Activated CD4-positive, alpha-beta T cell treated with anti-CD3 and anti-CD28 coated beads, Interleukin-10, Interleukin-2, amounts not matched to agents 100 ng/mL and 50 ng/mL, durations not matched to agents 16 hours and 8 hours (primary cell): ENCODE measurements at regions not wholly inside any gene's neighbourhood (a gene's known extent, or its start where the extent isn't known, plus 50 kb on each side); places are given as distances from the start of the nearest gene placed in this dataset.
"Not testable (repeated sequence)": the region's sequence is repeated elsewhere in the genome, so short reads cannot be mapped to it uniquely, and the experiment has no call there.

Source experiments
- DNase-seq: peaks from one replicate; pipeline ENCODE4 v3.0.0-alpha.2; 2020

- DNase-seq = no peak
Measured at GRCh38 chr20:23299673-23300050, 50.9 kb upstream of the NXT1 start.

GRCh38 chr20:23298926-23299672, 51.5 kb upstream of the NXT1 start:
- DNase-seq = no peak

GRCh38 chr20:23298155-23298554, 52.4 kb upstream of the NXT1 start:
- no peak for DNase-seq

GRCh38 chr20:23296841-23297701, 53.5 kb upstream of the NXT1 start:
- no peak for DNase-seq

- no peak for DNase-seq
Measured at GRCh38 chr20:23295934-23296333, 54.7 kb upstream of the NXT1 start.

GRCh38 chr20:23294671-23295070, 55.9 kb upstream of the NXT1 start:
- DNase-seq = no peak

- no peak for DNase-seq
Measured at GRCh38 chr20:23294166-23294565, 56.4 kb upstream of the NXT1 start.

- DNase-seq = no peak
Measured at GRCh38 chr20:23293689-23294088, 56.9 kb upstream of the NXT1 start.

- not testable (repeated sequence) for DNase-seq
Measured at GRCh38 chr20:23292311-23292710, 58.3 kb upstream of the NXT1 start.

GRCh38 chr20:23291575-23292240, 58.9 kb upstream of the NXT1 start:
- DNase-seq = no peak

- DNase-seq = no peak
Measured at GRCh38 chr20:23290761-23291574, 59.6 kb upstream of the NXT1 start.

GRCh38 chr20:23289724-23290395, 60.7 kb upstream of the NXT1 start:
- no peak for DNase-seq

GRCh38 chr20:23289249-23289648, 61.3 kb upstream of the NXT1 start:
- DNase-seq = no peak

- no peak for DNase-seq
Measured at GRCh38 chr20:23287354-23288190, 63.0 kb upstream of the NXT1 start.

GRCh38 chr20:23286346-23286745, 64.2 kb upstream of the NXT1 start:
- no peak for DNase-seq

- no peak for DNase-seq
Measured at GRCh38 chr20:23285536-23285935, 65.1 kb upstream of the NXT1 start.

GRCh38 chr20:23284009-23284408, 66.6 kb upstream of the NXT1 start:
- DNase-seq = no peak

GRCh38 chr20:23283096-23283850, 67.3 kb upstream of the NXT1 start:
- no peak for DNase-seq

GRCh38 chr20:23282546-23282945, 68.0 kb upstream of the NXT1 start:
- no peak for DNase-seq

GRCh38 chr20:23282111-23282510, 68.5 kb upstream of the NXT1 start:
- no peak for DNase-seq

GRCh38 chr20:23279836-23280235, 70.8 kb upstream of the NXT1 start:
- no peak for DNase-seq
